PC-3 (cell line): ENCODE measurements at regions not wholly inside any gene's neighbourhood (a gene's known extent, or its start where the extent isn't known, plus 50 kb on each side); places are given as distances from the start of the nearest gene placed in this dataset.

Experiments
- EZH2 ChIP-seq: fragments of 300-600 bp; sonication (generic); IDR thresholded peaks from one replicate; pipeline ENCODE4 v1.6.1; 2017; ENCODE audit warnings: antibody characterized with exemption, mild to moderate bottlenecking, low read length; ENCODE audit not compliant: unreplicated experiment
- TF ChIP-seq, protein P1 (sequence below): fragments of 300-600 bp; sonication (generic); conservative IDR thresholded peaks from 2 replicates; pipeline ENCODE4 v1.5.1; 2017; ENCODE audit warnings: antibody characterized with exemption, low read depth, mild to moderate bottlenecking, low read length

DNA sequence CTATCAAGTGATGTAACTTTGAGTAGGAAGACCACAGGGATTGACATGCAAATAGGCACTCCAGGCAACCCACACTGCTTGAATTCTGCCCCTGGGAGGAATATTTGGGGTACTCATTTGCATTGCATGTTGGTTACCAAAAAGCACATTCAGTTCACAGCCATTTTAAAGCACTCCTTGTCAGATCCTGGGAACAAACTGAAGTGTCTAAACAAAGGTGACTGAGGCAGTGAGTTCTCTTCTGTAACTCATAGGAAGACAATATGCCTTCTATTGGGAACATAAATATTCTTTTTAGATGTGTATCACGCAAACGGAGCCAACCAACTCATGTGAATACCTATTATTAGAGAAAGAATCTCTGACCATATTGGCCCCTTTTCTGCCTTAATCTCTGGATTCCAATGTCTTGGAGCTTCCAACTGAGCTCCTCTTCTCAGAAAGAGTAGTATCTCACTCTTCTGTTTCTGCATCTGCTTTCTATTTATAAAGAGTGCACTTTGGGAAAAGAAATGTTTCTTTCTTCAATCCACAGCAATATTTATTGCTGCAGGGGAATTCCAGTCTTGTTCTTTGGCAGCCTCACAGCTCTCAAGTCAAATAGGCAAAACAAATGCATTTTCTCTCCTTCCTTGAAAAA is 125.7 kb upstream of the NBEA start:
- TF ChIP-seq, protein P1, sequence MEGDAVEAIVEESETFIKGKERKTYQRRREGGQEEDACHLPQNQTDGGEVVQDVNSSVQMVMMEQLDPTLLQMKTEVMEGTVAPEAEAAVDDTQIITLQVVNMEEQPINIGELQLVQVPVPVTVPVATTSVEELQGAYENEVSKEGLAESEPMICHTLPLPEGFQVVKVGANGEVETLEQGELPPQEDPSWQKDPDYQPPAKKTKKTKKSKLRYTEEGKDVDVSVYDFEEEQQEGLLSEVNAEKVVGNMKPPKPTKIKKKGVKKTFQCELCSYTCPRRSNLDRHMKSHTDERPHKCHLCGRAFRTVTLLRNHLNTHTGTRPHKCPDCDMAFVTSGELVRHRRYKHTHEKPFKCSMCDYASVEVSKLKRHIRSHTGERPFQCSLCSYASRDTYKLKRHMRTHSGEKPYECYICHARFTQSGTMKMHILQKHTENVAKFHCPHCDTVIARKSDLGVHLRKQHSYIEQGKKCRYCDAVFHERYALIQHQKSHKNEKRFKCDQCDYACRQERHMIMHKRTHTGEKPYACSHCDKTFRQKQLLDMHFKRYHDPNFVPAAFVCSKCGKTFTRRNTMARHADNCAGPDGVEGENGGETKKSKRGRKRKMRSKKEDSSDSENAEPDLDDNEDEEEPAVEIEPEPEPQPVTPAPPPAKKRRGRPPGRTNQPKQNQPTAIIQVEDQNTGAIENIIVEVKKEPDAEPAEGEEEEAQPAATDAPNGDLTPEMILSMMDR: no peak
- TF ChIP-seq EZH2: no peak
